Subcutaneous abdominal adipose tissue (tissue), 5 donors: ENCODE measurements at regions not wholly inside any gene's neighbourhood (a gene's known extent, or its start where the extent isn't known, plus 50 kb on each side); places are given as distances from the start of the nearest gene placed in this dataset.

Experiments
- H3K27ac ChIP-seq: one replicate; pipeline ENCODE4 v1.7.0; 2013; ENCODE audit warnings: low read depth, mild to moderate bottlenecking, inconsistent platforms, low read length, moderate library complexity
- H3K27me3 ChIP-seq, 5 donors: one replicate each; pipeline ENCODE4 v1.7.0; 2013; ENCODE audit warnings: low read length in 5 of 5, inconsistent platforms in 1 of 5; ENCODE audit not compliant: control insufficient read depth in 5 of 5, insufficient read depth in 4 of 5
- H3K36me3 ChIP-seq, 5 donors: one replicate each; pipeline ENCODE4 v1.7.0; 2013; ENCODE audit warnings: low read length in 5 of 5; ENCODE audit not compliant: control insufficient read depth in 5 of 5, insufficient read depth in 5 of 5
- H3K4me1 ChIP-seq, 5 donors: one replicate each; pipeline ENCODE4 v1.7.0; 2013; ENCODE audit warnings: low read length in 5 of 5, mild to moderate bottlenecking in 3 of 5, moderate library complexity in 1 of 5; ENCODE audit not compliant: control insufficient read depth in 5 of 5, insufficient read depth in 5 of 5
- H3K4me3 ChIP-seq, 5 donors: one replicate each; pipeline ENCODE4 v1.7.0; 2013; ENCODE audit warnings: low read length in 5 of 5, low read depth in 1 of 5
- H3K9ac ChIP-seq, 5 donors: one replicate each; pipeline ENCODE4 v1.7.0; 2013; ENCODE audit warnings: low read length in 5 of 5, mild to moderate bottlenecking in 4 of 5, moderate library complexity in 3 of 5
- H3K9me3 ChIP-seq, 5 donors: one replicate each; pipeline ENCODE4 v1.7.0; 2013; ENCODE audit warnings: low read length in 5 of 5; ENCODE audit not compliant: control insufficient read depth in 5 of 5
- donor health status: healthy.
- donor health status: healthy.
- donor health status: healthy.
- donor health status: healthy.
- donor health status: healthy.

DNA sequence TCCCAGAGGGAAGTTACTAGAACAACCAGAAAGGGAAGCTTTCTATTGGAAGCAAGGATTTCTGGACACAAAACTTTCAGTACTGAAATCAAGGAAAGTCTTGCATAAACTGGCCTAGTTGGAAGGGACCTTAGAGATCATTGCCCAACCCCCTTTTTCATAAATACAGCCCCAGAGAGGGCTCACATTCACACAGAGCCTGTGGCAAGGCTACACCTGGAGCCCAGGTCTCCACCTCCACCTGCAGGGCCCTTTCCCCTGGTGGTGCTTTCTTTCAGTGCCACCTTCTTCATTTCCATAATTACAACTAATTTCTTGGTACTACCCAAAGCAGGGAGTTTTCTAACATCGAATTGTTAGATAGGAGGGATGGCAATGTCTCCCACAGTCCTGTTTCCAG lies 85.7 kb downstream of the ADRB2 start:
- Histone ChIP-seq H3K4me3 (no peak overlapping the region), H3K36me3 (no peaks in the 10 kb centered on the region), H3K4me1 (peaks cover 17 to 59% (median 50%) of the 10 kb centered on the region in 5 donors), H3K9me3 (no peaks in the 10 kb centered on the region), H3K9ac (no peak overlapping the region), H3K27me3 (no peaks in the 10 kb centered on the region), H3K27ac (peak overlapping the region; percentile 20)

DNA sequence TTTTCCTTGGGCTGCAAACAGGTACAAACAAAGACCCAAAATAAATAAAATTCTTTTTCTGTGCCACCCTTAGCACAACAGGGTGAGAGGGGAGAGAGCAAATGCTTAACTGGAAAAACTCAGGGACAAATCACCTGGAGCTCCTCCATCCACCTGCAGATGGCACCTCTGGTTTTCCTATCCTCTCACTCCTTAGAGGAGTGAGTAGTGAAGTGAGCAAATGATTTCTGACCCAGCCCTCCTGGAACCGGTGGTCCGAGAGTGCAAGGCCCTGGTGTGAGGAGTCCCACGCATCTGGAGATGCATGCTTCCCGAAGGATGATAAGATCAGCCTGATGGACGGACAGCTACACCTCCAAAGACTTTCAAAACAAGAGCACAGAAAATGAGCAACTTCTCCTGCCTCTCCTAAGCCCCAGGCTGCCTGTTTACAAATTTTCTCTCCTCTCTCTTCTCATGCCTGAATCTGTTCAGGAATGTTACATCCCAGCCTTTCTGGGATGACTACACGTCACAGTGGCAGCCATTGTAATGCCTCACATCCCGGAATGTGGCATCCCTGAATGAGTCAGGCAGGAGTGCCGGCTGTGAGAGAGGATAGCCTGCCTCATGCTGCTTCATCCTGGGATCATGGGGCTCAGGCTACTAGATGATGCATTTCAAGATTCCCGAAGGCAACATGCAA lies 86.4 kb downstream of the ADRB2 start:
- peaks cover 17 to 58% (median 50%) of the 10 kb centered on the region in 5 donors for H3K4me1 ChIP-seq

DNA sequence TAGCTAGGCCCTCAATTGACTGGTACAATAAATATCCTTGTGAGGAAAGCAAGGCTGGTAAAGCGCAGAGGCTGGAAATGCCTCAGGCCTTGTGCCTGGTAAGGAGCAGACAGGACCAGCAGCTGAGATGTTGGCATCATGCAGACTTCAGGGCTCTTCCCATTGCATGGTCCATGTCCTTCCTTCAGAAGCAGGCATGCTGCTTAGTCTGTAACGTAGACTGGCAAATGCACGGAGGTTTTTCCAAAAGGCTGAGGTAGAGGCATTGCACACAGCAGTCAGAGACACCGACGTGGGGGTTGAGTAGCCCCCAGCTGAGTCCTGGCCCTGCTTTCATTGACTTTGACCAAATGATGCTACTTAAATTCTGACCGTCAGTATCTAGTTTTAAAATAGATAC lies 87.1 kb downstream of the ADRB2 start:
- no peak overlapping the region for H3K4me3 ChIP-seq
- H3K4me1 ChIP-seq: peaks cover 17 to 58% (median 50%) of the 10 kb centered on the region in 5 donors
- no peaks in the 10 kb centered on the region for H3K9me3 ChIP-seq
- H3K9ac ChIP-seq: no peak overlapping the region
- no peaks in the 10 kb centered on the region for H3K36me3 ChIP-seq
- H3K27me3 ChIP-seq: no peaks in the 10 kb centered on the region
- H3K27ac ChIP-seq: peak overlapping the region; percentile 90

More for the DNA sequence above, 86.4 kb downstream of the ADRB2 start:
- Histone ChIP-seq H3K27ac (peak overlapping the region; percentile 20), H3K9ac (no peak overlapping the region), H3K9me3 (no peaks in the 10 kb centered on the region), H3K36me3 (no peaks in the 10 kb centered on the region), H3K27me3 (no peaks in the 10 kb centered on the region), H3K4me3 (no peak overlapping the region)

DNA sequence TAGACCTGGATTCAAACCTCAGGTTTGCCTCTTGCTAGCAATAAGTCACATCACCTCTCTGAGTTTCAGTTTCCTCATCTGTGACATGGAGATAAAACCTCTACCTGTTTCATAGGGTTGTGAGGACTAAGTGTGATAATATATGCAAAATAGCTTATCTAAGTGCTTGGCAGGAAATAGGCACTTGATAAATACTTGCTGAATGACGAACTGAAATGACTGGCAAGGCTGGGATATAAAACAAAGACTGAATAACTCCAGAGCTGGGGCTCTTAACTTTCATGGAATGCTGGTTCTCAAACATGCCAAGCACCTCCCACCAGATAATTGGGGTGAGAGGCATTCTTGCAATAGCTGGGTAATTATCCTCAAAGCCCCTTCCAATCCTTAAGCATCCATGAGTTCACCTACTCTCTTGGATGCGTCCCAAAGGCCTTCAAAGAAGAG lies 87.6 kb downstream of the ADRB2 start:
- H3K9me3 ChIP-seq: no peaks in the 10 kb centered on the region
- H3K4me3 ChIP-seq: no peak overlapping the region
- no peaks in the 10 kb centered on the region for H3K27me3 ChIP-seq
- H3K9ac ChIP-seq: no peak overlapping the region
- peak overlapping the region; percentile 90 for H3K27ac ChIP-seq
- H3K36me3 ChIP-seq: no peaks in the 10 kb centered on the region
- peaks cover 17 to 58% (median 50%) of the 10 kb centered on the region in 5 donors for H3K4me1 ChIP-seq

DNA sequence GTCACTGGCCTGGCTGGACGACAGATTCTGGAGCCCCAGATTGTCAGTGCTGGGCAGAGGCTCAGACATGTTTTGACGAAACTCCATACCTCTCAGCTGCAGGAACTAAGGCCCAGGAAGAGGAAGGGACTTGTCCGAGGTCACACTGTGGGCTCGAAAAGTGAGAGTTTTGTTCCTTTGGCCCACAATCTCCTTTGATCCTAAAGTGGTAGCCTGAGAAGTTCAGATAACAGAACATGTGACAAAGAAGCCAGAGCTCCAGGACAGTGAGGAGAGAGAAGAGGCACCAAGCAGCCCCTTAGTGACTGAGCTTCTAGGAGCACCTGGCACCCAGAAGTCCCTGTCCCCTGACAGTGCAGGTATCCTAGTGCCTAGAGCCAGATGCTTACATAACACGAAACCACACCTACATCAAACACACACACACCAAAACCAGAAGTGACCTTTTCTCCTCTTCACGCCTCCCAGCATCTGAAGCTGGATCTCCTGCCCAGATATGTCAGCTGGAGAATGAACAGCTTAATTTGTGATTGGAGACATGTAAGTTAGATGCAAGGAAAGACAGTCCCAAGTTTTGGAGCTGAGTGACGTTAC lies 88.9 kb downstream of the ADRB2 start:
- peak overlapping the region in 1 of 5 donors; percentile 11 for H3K9ac ChIP-seq
- H3K27me3 ChIP-seq: no peaks in the 10 kb centered on the region
- H3K4me3 ChIP-seq: no peak overlapping the region
- H3K27ac ChIP-seq: peak overlapping the region; percentile 90
- no peaks in the 10 kb centered on the region for H3K9me3 ChIP-seq
- H3K4me1 ChIP-seq: peaks cover 15 to 49% (median 45%) of the 10 kb centered on the region in 5 donors
- H3K36me3 ChIP-seq: no peaks in the 10 kb centered on the region

DNA sequence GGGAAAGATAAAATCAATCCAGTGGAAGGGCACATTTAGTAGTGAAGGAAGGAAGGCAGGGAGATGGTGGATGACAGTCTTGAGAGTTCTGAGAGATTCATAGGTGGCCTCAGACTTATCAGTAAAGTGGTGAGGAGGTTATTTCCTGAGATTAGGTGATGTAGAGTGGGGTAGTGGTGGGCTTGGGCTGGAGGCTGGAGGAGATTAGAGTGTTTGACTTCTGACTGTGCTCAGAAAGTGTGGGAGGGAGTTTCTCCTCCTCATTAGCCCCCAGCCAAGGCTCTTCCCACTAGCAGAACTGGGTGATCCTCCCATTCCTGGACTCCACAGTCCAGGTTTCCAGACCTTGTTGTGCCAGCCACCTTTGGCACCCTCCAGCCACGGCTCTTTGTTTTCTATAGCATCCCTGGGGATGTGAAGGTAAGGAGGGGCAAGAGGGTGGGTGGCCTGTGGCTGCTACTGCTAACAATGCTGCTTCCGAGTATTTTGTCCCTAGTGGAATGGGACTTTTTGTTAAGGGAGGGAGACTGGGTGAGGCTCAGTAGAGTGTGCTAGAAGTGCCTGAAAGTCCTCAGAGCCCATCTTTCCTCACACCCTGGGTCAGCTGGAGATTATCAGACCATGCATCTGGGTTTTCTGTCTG lies 94.4 kb downstream of the ADRB2 start:
- H3K27ac ChIP-seq: no peak overlapping the region
- H3K36me3 ChIP-seq: no peaks in the 10 kb centered on the region
- peaks cover 0 to 34% (median 8%) of the 10 kb centered on the region in 5 donors for H3K4me1 ChIP-seq
- H3K9ac ChIP-seq: no peak overlapping the region
- H3K27me3 ChIP-seq: no peaks in the 10 kb centered on the region
- H3K4me3 ChIP-seq: no peak overlapping the region
- no peaks in the 10 kb centered on the region for H3K9me3 ChIP-seq

DNA sequence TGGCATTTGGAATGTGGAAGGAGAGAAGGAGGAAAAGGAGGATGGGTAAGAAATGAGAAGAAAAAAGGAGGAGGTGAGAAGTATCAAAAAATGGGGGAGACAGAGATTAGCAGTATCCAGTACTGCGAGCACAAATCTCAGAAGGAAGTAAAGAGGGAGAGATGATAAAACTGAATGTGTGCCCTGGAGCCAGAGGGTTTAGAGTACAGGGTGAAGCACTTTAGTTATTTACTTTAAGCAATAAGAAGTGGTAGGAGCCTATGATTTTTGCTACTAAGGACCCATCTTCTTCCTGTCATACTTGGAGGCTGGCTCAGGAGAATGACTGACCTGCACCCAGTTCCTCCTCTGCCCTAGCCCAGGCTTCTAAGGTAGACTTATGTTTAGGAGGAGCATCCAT lies 94.9 kb downstream of the ADRB2 start:
- Histone ChIP-seq H3K27me3 (no peaks in the 10 kb centered on the region), H3K4me3 (no peak overlapping the region), H3K27ac (no peak overlapping the region), H3K9me3 (no peaks in the 10 kb centered on the region), H3K9ac (no peak overlapping the region), H3K36me3 (no peaks in the 10 kb centered on the region), H3K4me1 (peaks cover 0 to 39% (median 8%) of the 10 kb centered on the region in 5 donors)

DNA sequence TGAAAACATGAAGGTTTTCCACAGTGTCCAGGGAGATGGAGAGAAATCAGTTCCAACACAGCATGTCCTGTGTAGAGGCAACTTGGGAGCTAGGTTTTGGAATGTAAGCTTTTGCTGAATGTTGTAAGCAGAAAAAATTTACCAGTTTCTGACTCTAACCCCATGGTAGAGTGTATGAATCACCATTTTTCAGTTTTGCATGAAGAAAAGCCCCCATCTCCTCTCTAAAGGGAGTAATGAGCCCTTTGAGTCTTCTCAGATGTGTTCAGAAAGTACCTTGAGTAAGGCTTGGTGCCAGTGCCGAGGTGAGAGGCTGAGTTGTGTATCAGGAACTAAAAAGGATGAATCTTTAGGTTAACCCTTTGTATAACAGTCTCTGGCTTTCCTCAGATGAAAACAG lies 96.2 kb downstream of the ADRB2 start:
- H3K27ac ChIP-seq: no peak overlapping the region
- peaks cover 0 to 47% (median 8%) of the 10 kb centered on the region in 5 donors for H3K4me1 ChIP-seq
- no peak overlapping the region for H3K9ac ChIP-seq
- H3K4me3 ChIP-seq: no peak overlapping the region
- H3K36me3 ChIP-seq: no peaks in the 10 kb centered on the region
- no peaks in the 10 kb centered on the region for H3K9me3 ChIP-seq
- H3K27me3 ChIP-seq: no peaks in the 10 kb centered on the region

DNA sequence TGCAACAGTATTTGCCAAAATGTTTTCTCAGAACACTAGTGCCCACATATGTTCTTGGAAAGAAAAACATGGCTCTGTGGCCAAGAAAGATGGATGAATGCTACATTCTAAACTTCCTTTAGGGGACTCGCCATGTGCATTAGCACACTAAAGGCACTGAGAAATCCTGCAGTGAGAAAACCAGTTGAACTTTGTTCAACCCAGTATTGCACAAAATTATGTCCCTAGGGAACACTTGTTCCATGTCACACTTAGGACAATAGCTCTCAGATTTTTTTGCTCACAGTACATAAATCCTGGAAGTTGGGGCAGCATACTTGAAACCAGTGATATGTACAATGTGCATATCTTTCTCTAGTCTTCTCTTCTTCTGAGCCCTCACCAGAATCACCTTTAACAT lies 96.6 kb downstream of the ADRB2 start:
- Histone ChIP-seq H3K9me3 (no peaks in the 10 kb centered on the region), H3K27me3 (no peaks in the 10 kb centered on the region), H3K9ac (no peak overlapping the region), H3K27ac (no peak overlapping the region), H3K36me3 (no peaks in the 10 kb centered on the region), H3K4me1 (peaks cover 0 to 50% (median 8%) of the 10 kb centered on the region in 5 donors), H3K4me3 (no peak overlapping the region)

DNA sequence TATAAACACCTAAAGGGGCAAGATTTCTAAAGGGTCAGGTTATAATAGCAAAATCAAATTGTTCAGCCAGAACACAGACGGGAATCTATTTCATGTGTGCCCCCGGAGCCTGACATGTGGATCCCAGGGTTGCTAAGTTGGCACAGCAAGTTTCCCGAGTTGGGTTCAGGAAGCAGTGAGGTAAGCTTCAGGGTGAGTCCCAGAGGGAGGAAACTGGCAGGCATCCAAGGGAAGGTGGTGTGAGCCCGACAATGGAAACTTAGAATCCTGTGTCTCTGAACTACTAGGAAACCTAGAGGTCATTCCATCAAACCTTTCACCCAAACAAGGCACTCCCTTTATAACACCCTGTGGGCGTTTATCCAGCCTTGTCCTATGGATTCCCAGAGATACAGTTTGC lies 98.4 kb downstream of the ADRB2 start:
- Histone ChIP-seq H3K9ac (no peak overlapping the region), H3K27me3 (no peaks in the 10 kb centered on the region), H3K36me3 (no peaks in the 10 kb centered on the region), H3K27ac (peak overlapping the region; percentile 32), H3K4me3 (no peak overlapping the region), H3K4me1 (peaks cover 0 to 54% (median 8%) of the 10 kb centered on the region in 5 donors), H3K9me3 (no peaks in the 10 kb centered on the region)
